ENCODE measurements at regions not wholly inside any gene's neighbourhood (a gene's known extent, or its start where the extent isn't known, plus 50 kb on each side); places are given as distances from the start of the nearest gene placed in this dataset.

- TF ChIP-seq ZNF138 (tag by site-specific recombination; IDR thresholded peaks at IDR 0.05; ENCODE audit: borderline replicate concordance) (no peak), CTCF (tag by site-specific recombination; IDR thresholded peaks at IDR 0.05) (no peak), ZNF274 (IDR thresholded peaks at IDR 0.05; ENCODE audit: low read length) (no peak), ZNF274 (tag by site-specific recombination; IDR thresholded peaks at IDR 0.05; ENCODE audit: borderline replicate concordance) (no peak), ZNF174 (tag by site-specific recombination; IDR thresholded peaks at IDR 0.05) (no peak)
These were observed 99.8 kb downstream of the MRPL39 start for GRCh38 chr21:25507522-25507921.

Measured in HEK293 (cell line).